ENCODE measurements at regions not wholly inside any gene's neighbourhood (a gene's known extent, or its start where the extent isn't known, plus 50 kb on each side); places are given as distances from the start of the nearest gene placed in this dataset.

GRCh38 chr3:105022813-105023212 lies 343.9 kb upstream of the ALCAM start:
- no peak for TF ChIP-seq CTCF (IDR thresholded peaks at IDR 0.05)
- Mint-ChIP-seq H3K9me3 (no peaks in the 10 kb centered on the region), H3K27me3 (no peaks in the 10 kb centered on the region), H3K4me1 (no peaks in the 10 kb centered on the region), H3K27ac (no peak overlapping the region), H3K36me3 (ENCODE audit: low read depth) (no peaks in the 10 kb centered on the region), H3K4me3 (no peak overlapping the region)
- DNase-seq (no peak), ATAC-seq (ENCODE audit: low read depth) (no peak)
- intact Hi-C loops (cut with micrococcal nuclease) = no loop called here
- POLR2A ChIA-PET = no interaction called here
- CTCF ChIA-PET = no interaction called here

GRCh38 chr3:105030211-105030610 lies 336.5 kb upstream of the ALCAM start:
- no peaks in the 10 kb centered on the region for H3K36me3 Mint-ChIP-seq (ENCODE audit: low read depth)
- no peak overlapping the region for H3K4me3 Mint-ChIP-seq
- no peaks in the 10 kb centered on the region for H3K4me1 Mint-ChIP-seq
- ATAC-seq (ENCODE audit: low read depth) = no peak
- DNase-seq = no peak
- intact Hi-C loops (cut with micrococcal nuclease) = no loop called here
- no peaks in the 10 kb centered on the region for H3K9me3 Mint-ChIP-seq
- POLR2A ChIA-PET = no interaction called here
- no peak overlapping the region for H3K27ac Mint-ChIP-seq
- no peak for TF ChIP-seq CTCF (IDR thresholded peaks at IDR 0.05)
- H3K27me3 Mint-ChIP-seq = no peaks in the 10 kb centered on the region
- CTCF ChIA-PET = no interaction called here

GRCh38 chr3:105032541-105032940 lies 334.2 kb upstream of the ALCAM start:
- Mint-ChIP-seq H3K27ac (no peak overlapping the region), H3K36me3 (ENCODE audit: low read depth) (no peaks in the 10 kb centered on the region), H3K27me3 (no peaks in the 10 kb centered on the region), H3K9me3 (no peaks in the 10 kb centered on the region), H3K4me3 (no peak overlapping the region), H3K4me1 (no peaks in the 10 kb centered on the region)
- TF ChIP-seq CTCF (IDR thresholded peaks at IDR 0.05) = no peak
- intact Hi-C loops (cut with micrococcal nuclease) = no loop called here
- ATAC-seq (ENCODE audit: low read depth) = no peak
- POLR2A ChIA-PET = no interaction called here
- CTCF ChIA-PET = no interaction called here
- DNase-seq = no peak

- no peak for TF ChIP-seq CTCF (IDR thresholded peaks at IDR 0.05)
- DNase-seq = no peak
- no peaks in the 10 kb centered on the region for H3K4me1 Mint-ChIP-seq
- no peak overlapping the region for H3K4me3 Mint-ChIP-seq
- ATAC-seq (ENCODE audit: low read depth) = no peak
- POLR2A ChIA-PET = no interaction called here
- CTCF ChIA-PET = no interaction called here
- intact Hi-C loops (cut with micrococcal nuclease) = no loop called here
- H3K27ac Mint-ChIP-seq = no peak overlapping the region
- no peaks in the 10 kb centered on the region for H3K36me3 Mint-ChIP-seq (ENCODE audit: low read depth)
- H3K9me3 Mint-ChIP-seq = no peaks in the 10 kb centered on the region
- H3K27me3 Mint-ChIP-seq = no peaks in the 10 kb centered on the region
These were observed 333.6 kb upstream of the ALCAM start for GRCh38 chr3:105033081-105033480.

GRCh38 chr3:105039004-105039403 lies 327.7 kb upstream of the ALCAM start:
- POLR2A ChIA-PET = no interaction called here
- Mint-ChIP-seq H3K27ac (no peak overlapping the region), H3K27me3 (no peaks in the 10 kb centered on the region), H3K4me1 (no peaks in the 10 kb centered on the region), H3K9me3 (no peaks in the 10 kb centered on the region), H3K4me3 (no peak overlapping the region), H3K36me3 (ENCODE audit: low read depth) (no peaks in the 10 kb centered on the region)
- CTCF ChIA-PET = no interaction called here
- DNase-seq = no peak
- ATAC-seq (ENCODE audit: low read depth) = no peak
- intact Hi-C loops (cut with micrococcal nuclease) = no loop called here
- TF ChIP-seq CTCF (IDR thresholded peaks at IDR 0.05) = no peak
